ENCODE measurements at regions not wholly inside any gene's neighbourhood (a gene's known extent, or its start where the extent isn't known, plus 50 kb on each side); places are given as distances from the start of the nearest gene placed in this dataset.
A peak's percentile ranks its signal among the peaks of the same experiment; 100 is the strongest.
"Not testable (repeated sequence)": the region's sequence is repeated elsewhere in the genome, so short reads cannot be mapped to it uniquely, and the experiment has no call there.

GRCh38 chr4:142897518-142897917 is 51.4 kb upstream of the INPP4B start:
- peaks cover 36% of the 10 kb centered on the region for H3K9me3 ChIP-seq (replicated peaks)
- H3K4me1 ChIP-seq; H3K36me3 ChIP-seq; intact Hi-C loops (cut with micrococcal nuclease); H3K27ac ChIP-seq (replicated peaks); H3K4me3 ChIP-seq; DNase-seq; H3K27me3 ChIP-seq (ENCODE audit: low read depth): not testable (repeated sequence)

- DNase-seq, result no peak
- intact Hi-C loops (cut with micrococcal nuclease), result no loop called here
- Histone ChIP-seq H3K27ac (replicated peaks) (no peak overlapping the region), H3K27me3 (ENCODE audit: low read depth) (no peaks in the 10 kb centered on the region), H3K9me3 (replicated peaks) (peaks cover 22% of the 10 kb centered on the region), H3K4me1 (no peaks in the 10 kb centered on the region), H3K4me3 (no peak overlapping the region), H3K36me3 (no peaks in the 10 kb centered on the region)
- TF ChIP-seq CTCF (IDR thresholded peaks at IDR 0.05; ENCODE audit: borderline replicate concordance), result no peak
These were observed 54.5 kb upstream of the INPP4B start for GRCh38 chr4:142900622-142901021.

GRCh38 chr4:142901166-142901662 is 55.1 kb upstream of the INPP4B start:
- H3K27me3 ChIP-seq (ENCODE audit: low read depth), result no peaks in the 10 kb centered on the region
- no peak for DNase-seq

GRCh38 chr4:142903617-142904016 is 57.5 kb upstream of the INPP4B start:
- H3K4me1 ChIP-seq; H3K36me3 ChIP-seq; H3K4me3 ChIP-seq; H3K27ac ChIP-seq (replicated peaks); intact Hi-C loops (cut with micrococcal nuclease); DNase-seq; H3K27me3 ChIP-seq (ENCODE audit: low read depth): not testable (repeated sequence)
- peaks cover 18% of the 10 kb centered on the region for H3K9me3 ChIP-seq (replicated peaks)

More at GRCh38 chr4:142901166-142901662, 55.1 kb upstream of the INPP4B start:
- no peak overlapping the region for H3K4me3 ChIP-seq
- TF ChIP-seq CTCF (IDR thresholded peaks at IDR 0.05; ENCODE audit: borderline replicate concordance), result no peak
- peaks cover 19% of the 10 kb centered on the region for H3K9me3 ChIP-seq (replicated peaks)
- H3K4me1 ChIP-seq, result no peaks in the 10 kb centered on the region
- H3K27ac ChIP-seq (replicated peaks), result no peak overlapping the region
- H3K36me3 ChIP-seq, result no peaks in the 10 kb centered on the region
- intact Hi-C loops (cut with micrococcal nuclease), result no loop called here

- Histone ChIP-seq H3K27ac (replicated peaks) (no peak overlapping the region), H3K9me3 (replicated peaks) (peaks cover 8% of the 10 kb centered on the region), H3K36me3 (no peaks in the 10 kb centered on the region), H3K4me3 (no peak overlapping the region), H3K4me1 (peaks cover 18% of the 10 kb centered on the region), H3K27me3 (ENCODE audit: low read depth) (no peaks in the 10 kb centered on the region)
- no peak for DNase-seq
- TF ChIP-seq CTCF (IDR thresholded peaks at IDR 0.05; ENCODE audit: borderline replicate concordance), result no peak
- intact Hi-C loops (cut with micrococcal nuclease), result no loop called here
These were observed 63.8 kb upstream of the INPP4B start for GRCh38 chr4:142909908-142910307.

GRCh38 chr4:142913034-142913433 is 66.9 kb upstream of the INPP4B start:
- no peak overlapping the region for H3K4me3 ChIP-seq
- H3K27me3 ChIP-seq (ENCODE audit: low read depth), result no peaks in the 10 kb centered on the region
- intact Hi-C loops (cut with micrococcal nuclease), result no loop called here
- TF ChIP-seq CTCF (IDR thresholded peaks at IDR 0.05; ENCODE audit: borderline replicate concordance), result no peak
- DNase-seq, result no peak
- no peaks in the 10 kb centered on the region for H3K36me3 ChIP-seq
- peak overlapping the region; percentile 28 for H3K27ac ChIP-seq (replicated peaks)
- H3K4me1 ChIP-seq, result peaks cover 18% of the 10 kb centered on the region
- no peaks in the 10 kb centered on the region for H3K9me3 ChIP-seq (replicated peaks)
